Thyroid gland (tissue), 4 donors: ENCODE measurements at regions not wholly inside any gene's neighbourhood (a gene's known extent, or its start where the extent isn't known, plus 50 kb on each side); places are given as distances from the start of the nearest gene placed in this dataset.

ENCODE experiments used
- CTCF ChIP-seq, 6 experiments: fragments of 200-600 bp in 3 of 6; fragments of 450-650 bp in 3 of 6; sonication (generic) in 3 of 6; IDR thresholded peaks; one replicate each; pipeline ENCODE4 v1.5.1; 2016 to 2019; ENCODE audit warnings: antibody characterized with exemption in 6 of 6, mild to moderate bottlenecking in 2 of 6, inconsistent platforms in 1 of 6, moderate library complexity in 1 of 6
- POLR2A ChIP-seq, 2 donors: fragments of 450-650 bp; IDR thresholded peaks; one replicate each; pipeline ENCODE4 v1.6.1; 2017; ENCODE audit warnings: antibody characterized with exemption in 2 of 2, mild to moderate bottlenecking in 2 of 2, moderate library complexity in 1 of 2

- no peak for TF ChIP-seq POLR2A (IDR thresholded peaks at IDR 0.05)
- no peak for TF ChIP-seq CTCF (IDR thresholded peaks at IDR 0.05)
These were observed 202.3 kb downstream of the KITLG start for GRCh38 chr12:88377973-88378372.
